ENCODE measurements at regions not wholly inside any gene's neighbourhood (a gene's known extent, or its start where the extent isn't known, plus 50 kb on each side); places are given as distances from the start of the nearest gene placed in this dataset.
A peak's percentile ranks its signal among the peaks of the same experiment; 100 is the strongest.
"Not testable (repeated sequence)": the region's sequence is repeated elsewhere in the genome, so short reads cannot be mapped to it uniquely, and the experiment has no call there.

DNA sequence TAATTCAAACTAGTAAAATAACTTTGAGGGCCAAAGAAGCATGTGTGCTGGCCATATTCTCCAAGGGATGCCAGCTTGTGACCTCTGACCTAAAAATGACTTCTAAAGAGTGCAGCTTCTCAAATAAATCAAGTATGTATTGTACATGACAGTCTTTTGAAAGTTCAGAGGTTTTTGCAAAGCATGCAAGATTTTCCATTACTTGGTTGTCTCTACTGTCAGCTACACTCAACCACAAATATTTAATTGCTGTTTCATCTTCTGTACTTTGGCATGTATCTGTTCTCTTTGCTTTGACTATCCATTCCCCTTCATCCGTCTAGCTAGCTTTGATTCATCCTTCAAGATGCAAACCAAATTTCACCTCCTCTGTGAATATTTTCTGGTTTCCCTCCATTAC lies 121.9 kb upstream of the HS3ST2 start:
- Histone ChIP-seq H3K36me3 (ENCODE audit: insufficient read depth in 1 of 2, low read depth in 1 of 2) (no peaks in the 10 kb centered on the region), H3K27me3 (ENCODE audit: insufficient read depth in 3 of 3, low read length in 2 of 3) (peaks cover 0 to 4% (median 0%) of the 10 kb centered on the region in 3 donors), H3K27ac (no peak overlapping the region), H3K4me1 (no peaks in the 10 kb centered on the region), H3K4me3 (no peak overlapping the region), H3K9me3 (peaks cover 3% of the 10 kb centered on the region)
- ATAC-seq (no peak), DNase-seq (no peak)
- WGBS, 3 donors = 82 to 89% (median 87%) methylated on average over 1 of the region's 1 CpG
- intact Hi-C loops (cut with DNase I) = no loop called here
- TF ChIP-seq, protein P1, sequence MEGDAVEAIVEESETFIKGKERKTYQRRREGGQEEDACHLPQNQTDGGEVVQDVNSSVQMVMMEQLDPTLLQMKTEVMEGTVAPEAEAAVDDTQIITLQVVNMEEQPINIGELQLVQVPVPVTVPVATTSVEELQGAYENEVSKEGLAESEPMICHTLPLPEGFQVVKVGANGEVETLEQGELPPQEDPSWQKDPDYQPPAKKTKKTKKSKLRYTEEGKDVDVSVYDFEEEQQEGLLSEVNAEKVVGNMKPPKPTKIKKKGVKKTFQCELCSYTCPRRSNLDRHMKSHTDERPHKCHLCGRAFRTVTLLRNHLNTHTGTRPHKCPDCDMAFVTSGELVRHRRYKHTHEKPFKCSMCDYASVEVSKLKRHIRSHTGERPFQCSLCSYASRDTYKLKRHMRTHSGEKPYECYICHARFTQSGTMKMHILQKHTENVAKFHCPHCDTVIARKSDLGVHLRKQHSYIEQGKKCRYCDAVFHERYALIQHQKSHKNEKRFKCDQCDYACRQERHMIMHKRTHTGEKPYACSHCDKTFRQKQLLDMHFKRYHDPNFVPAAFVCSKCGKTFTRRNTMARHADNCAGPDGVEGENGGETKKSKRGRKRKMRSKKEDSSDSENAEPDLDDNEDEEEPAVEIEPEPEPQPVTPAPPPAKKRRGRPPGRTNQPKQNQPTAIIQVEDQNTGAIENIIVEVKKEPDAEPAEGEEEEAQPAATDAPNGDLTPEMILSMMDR (IDR thresholded peaks at IDR 0.05) = no peak

DNA sequence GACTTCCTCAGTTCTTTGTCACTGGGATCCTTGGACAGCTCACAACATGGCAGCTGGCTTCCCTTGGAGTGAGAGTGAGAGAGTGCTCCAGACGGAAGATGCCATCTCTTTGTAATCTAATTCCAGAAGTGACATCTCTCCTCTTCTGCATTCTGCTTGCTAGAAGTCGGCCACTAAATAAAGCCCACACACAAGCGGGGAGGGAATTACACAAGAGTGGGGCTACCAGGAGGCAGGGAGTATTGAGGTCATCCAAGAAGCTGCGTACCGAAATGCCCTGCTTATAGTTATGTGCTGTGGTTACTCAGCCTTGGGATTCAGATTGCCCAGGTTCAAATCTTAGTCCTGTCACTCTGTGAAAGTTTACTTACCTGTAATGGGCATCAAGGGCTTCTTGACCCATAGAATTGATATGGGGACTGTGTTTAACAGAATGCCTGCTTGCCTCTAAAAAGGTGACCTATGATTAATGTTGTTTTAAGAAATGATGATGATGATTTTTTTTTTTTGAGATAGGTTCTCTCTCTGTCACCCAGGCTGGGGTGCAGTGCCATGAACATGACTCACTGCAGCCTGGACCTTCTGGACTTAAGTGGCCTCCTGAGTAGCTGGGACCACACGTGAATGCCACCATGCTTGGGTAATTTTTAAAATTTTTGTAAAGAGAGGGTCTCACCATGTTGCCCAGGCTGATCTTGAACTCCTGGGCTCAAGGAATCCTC lies 120.9 kb upstream of the HS3ST2 start:
- TF ChIP-seq, protein P1 (IDR thresholded peaks at IDR 0.05) = no peak
- ATAC-seq (peak; percentile 80 to 96 (median 94)), DNase-seq (peak; percentile 30 to 65)
- Histone ChIP-seq H3K27me3 (ENCODE audit: insufficient read depth in 3 of 3, low read length in 2 of 3) (peaks cover 0 to 4% (median 0%) of the 10 kb centered on the region in 3 donors), H3K36me3 (ENCODE audit: insufficient read depth in 1 of 2, low read depth in 1 of 2) (no peaks in the 10 kb centered on the region), H3K4me3 (no peak overlapping the region), H3K4me1 (no peaks in the 10 kb centered on the region), H3K9me3 (no peaks in the 10 kb centered on the region), H3K27ac (no peak overlapping the region)
- intact Hi-C loops (cut with DNase I) = no loop called here
- WGBS, 3 donors = 31 to 62% (median 43%) methylated on average over 6 of the region's 6 CpGs

DNA sequence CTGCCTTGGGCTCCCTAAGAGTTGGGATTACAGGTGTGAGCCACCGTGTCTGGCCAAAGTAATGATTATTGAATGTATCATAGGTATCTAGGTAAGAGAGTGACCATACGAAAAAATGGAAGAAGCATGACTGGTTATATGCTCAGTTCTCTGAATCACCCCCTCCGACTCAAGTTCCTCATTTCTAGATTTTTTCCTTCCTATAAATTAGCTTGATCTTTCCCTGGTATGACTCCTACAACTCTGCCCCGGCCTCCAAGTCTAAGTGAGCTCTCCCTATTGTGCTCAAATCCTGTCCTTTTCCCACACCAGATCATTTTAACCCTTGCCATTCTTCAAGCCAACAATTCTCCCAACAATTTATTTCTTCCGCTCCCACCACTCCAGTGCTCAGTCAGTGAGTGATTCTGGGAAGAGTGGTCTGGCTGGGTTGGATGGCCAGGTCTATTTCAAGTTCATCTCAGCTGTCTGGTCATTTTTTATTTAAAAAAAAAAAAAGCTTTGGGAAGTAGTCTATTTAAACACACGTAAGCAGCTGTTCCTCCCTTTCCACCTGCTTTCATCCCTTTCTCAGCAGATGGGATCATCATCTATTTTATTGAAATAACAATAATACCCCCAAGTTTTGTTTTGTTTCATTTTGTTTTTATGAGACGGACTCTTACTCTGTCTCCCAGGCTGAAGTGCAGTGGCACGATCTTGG lies 120.2 kb upstream of the HS3ST2 start:
- Histone ChIP-seq H3K36me3 (ENCODE audit: insufficient read depth in 1 of 2, low read depth in 1 of 2) (no peaks in the 10 kb centered on the region), H3K27ac (no peak overlapping the region), H3K9me3 (no peaks in the 10 kb centered on the region), H3K4me1 (no peaks in the 10 kb centered on the region), H3K4me3 (no peak overlapping the region), H3K27me3 (ENCODE audit: insufficient read depth in 3 of 3, low read length in 2 of 3) (peaks cover 0 to 4% (median 0%) of the 10 kb centered on the region in 3 donors)
- ATAC-seq = no peak
- intact Hi-C loops (cut with DNase I) = no loop called here
- WGBS, 3 donors = 71 to 85% (median 74%) methylated on average over 8 of the region's 8 CpGs
- no peak for DNase-seq
- TF ChIP-seq, protein P1 (IDR thresholded peaks at IDR 0.05) = no peak

DNA sequence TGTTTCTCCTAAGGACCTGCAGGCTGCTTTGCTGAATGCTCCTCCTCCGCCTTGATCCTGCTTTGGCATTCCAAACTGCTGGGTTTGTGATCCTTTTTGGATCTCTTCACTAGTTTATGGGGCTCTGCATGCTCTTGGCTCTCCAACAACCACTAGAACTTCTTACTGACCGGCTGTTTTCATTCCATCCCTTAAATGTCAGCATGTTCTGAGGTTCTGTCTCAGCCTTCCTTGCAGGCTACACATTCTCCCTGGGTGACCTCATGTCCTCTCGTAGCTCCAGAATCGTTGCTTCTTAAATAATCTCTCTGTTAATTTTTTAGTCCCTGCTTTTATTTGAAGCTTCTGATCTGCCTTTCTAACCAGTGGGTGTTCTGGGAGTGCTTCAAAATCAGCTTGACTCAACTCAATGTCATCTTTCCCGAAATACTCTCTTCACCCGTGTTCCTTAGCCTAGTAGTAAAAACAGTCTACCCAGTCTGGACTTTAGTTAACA lies 119.0 kb upstream of the HS3ST2 start:
- TF ChIP-seq, protein P1 (IDR thresholded peaks at IDR 0.05) = no peak
- intact Hi-C loops (cut with DNase I) = no loop called here
- no peaks in the 10 kb centered on the region for H3K4me1 ChIP-seq

DNA sequence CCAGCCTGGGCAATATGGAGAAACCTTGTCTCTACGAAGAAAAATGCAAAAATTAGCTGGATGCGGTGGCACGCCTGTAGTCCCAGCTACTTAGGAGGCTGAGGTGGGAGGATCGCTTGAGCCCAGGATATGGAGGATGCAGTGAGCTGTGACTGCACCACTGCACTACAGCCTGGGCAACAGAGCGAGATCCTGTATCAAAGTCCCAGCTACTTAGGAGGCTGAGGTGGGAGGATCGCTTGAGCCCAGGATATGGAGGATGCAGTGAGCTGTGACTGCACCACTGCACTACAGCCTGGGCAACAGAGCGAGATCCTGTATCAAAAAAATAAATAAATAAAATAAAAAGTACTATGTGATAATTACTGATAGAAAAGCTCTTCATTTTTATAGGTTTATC lies 118.2 kb upstream of the HS3ST2 start:
- H3K4me3 ChIP-seq; H3K9me3 ChIP-seq; ATAC-seq; DNase-seq; H3K27ac ChIP-seq; H3K36me3 ChIP-seq (ENCODE audit: insufficient read depth in 1 of 2, low read depth in 1 of 2); H3K4me1 ChIP-seq; intact Hi-C loops (cut with DNase I); H3K27me3 ChIP-seq (ENCODE audit: insufficient read depth in 3 of 3, low read length in 2 of 3): not testable (repeated sequence)
- WGBS, 3 donors = 93 to 96% (median 94%) methylated on average over 7 of the region's 7 CpGs

More for the DNA sequence above, 119.0 kb upstream of the HS3ST2 start:
- Histone ChIP-seq H3K9me3 (no peaks in the 10 kb centered on the region), H3K27ac (no peak overlapping the region), H3K4me3 (no peak overlapping the region), H3K27me3 (ENCODE audit: insufficient read depth in 3 of 3, low read length in 2 of 3) (peaks cover 0 to 4% (median 0%) of the 10 kb centered on the region in 3 donors), H3K36me3 (ENCODE audit: insufficient read depth in 1 of 2, low read depth in 1 of 2) (no peaks in the 10 kb centered on the region)
- ATAC-seq (peak; percentile 43 to 68 (median 54)), DNase-seq (no peak)
- 29 to 57% (median 34%) methylated on average over 6 of the region's 6 CpGs for WGBS, 3 donors
